ENCODE measurements at regions not wholly inside any gene's neighbourhood (a gene's known extent, or its start where the extent isn't known, plus 50 kb on each side); places are given as distances from the start of the nearest gene placed in this dataset.

DNA sequence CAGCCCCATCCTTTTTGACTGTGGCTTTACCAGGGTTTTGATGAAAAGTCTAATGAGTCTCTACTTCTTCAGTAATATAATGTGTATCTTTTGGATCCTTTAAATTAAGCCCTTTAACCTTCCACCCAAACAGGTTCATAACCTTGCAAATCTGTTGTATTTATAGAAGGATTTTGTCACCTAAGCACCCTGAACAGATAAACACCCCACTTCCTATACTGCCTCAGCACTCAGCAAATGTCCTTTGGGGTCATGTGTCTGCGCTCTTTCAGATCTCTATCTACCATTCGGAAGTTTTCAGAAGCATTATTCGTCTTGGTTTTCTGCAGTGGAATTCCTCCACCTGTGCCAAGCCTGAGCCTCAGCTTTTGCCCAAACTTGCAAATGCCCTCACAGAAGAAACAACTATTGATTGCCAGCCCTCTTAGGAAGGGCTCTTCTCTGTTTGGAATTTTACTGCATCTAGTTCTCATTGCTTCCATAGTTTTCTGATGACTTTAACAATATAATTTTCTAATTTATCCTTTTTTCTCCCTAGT, 214.8 kb upstream of the KCNJ16 start:
- no peak for DNase-seq (ENCODE audit: low read depth)
- H3K4me3 ChIP-seq (ENCODE audit: low read length), result no peak overlapping the region
- TF ChIP-seq, protein P1, sequence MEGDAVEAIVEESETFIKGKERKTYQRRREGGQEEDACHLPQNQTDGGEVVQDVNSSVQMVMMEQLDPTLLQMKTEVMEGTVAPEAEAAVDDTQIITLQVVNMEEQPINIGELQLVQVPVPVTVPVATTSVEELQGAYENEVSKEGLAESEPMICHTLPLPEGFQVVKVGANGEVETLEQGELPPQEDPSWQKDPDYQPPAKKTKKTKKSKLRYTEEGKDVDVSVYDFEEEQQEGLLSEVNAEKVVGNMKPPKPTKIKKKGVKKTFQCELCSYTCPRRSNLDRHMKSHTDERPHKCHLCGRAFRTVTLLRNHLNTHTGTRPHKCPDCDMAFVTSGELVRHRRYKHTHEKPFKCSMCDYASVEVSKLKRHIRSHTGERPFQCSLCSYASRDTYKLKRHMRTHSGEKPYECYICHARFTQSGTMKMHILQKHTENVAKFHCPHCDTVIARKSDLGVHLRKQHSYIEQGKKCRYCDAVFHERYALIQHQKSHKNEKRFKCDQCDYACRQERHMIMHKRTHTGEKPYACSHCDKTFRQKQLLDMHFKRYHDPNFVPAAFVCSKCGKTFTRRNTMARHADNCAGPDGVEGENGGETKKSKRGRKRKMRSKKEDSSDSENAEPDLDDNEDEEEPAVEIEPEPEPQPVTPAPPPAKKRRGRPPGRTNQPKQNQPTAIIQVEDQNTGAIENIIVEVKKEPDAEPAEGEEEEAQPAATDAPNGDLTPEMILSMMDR (conservative IDR thresholded peaks at IDR 0.05; ENCODE audit: low read depth, low read length), result no peak

DNA sequence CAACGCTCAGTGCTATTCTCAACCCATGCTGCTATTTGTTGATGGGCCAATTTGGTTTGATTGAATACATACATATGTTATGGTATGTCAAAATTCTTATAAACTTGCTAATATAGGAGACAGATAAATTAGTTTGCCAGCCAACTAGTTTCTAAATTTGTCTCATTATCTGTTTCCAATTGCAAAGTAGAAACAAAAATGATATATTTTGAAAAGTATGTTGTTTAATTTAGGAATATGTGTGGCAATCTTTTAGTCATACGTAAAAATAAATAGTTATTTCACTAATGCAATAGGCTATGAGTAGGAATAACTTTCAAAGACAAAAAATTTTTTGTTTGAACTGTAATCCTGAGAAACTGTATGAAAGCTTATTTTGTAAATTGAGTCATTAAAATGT, 210.6 kb upstream of the KCNJ16 start:
- no peak for DNase-seq (ENCODE audit: low read depth)
- TF ChIP-seq, protein P1 (conservative IDR thresholded peaks at IDR 0.05; ENCODE audit: low read depth, low read length), result no peak
- no peak overlapping the region for H3K4me3 ChIP-seq (ENCODE audit: low read length)

DNA sequence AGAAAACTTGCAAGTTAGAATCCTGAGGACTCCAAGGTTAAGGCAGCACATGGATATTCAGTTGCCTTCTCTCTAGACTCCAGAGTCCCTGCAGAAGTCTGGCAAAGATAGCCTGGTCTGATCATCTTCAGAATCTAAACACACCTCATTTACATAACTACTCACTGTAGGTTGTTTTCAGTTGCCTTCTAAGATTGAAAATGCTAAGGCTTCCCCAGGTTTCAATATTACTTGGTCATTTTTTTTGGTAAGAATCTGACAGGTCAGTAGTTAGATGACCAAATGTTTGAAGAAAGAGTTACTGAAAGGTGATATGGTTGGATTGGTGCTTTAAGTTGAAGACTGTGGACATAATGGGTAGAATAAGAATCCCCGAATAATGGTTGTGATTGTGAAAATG, 205.4 kb upstream of the KCNJ16 start:
- TF ChIP-seq, protein P1 (conservative IDR thresholded peaks at IDR 0.05; ENCODE audit: low read depth, low read length), result no peak
- no peak for DNase-seq (ENCODE audit: low read depth)
- no peak overlapping the region for H3K4me3 ChIP-seq (ENCODE audit: low read length)

DNA sequence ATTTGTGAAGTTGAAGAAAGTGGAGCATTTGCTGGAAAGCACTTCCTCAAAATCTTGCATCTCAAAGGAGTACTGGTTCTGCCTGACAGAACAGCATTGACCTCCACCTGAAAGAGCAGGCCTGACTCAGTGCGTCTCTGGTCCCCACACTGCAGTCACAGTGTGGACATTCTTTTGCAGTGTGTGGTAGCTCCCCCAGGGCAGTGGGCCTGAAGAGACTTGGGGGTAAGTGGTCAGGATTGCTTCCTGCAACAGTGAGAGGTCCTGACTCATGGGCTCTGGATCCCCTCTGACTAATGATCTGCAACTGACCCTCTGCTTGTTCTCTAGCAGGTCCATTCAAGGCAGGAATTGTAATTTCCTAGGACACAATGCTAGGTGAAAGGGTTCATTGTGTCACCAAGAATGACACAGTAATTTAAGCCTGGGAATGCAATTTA, 204.9 kb upstream of the KCNJ16 start:
- no peak overlapping the region for H3K4me3 ChIP-seq (ENCODE audit: low read length)
- peak; percentile 9 for DNase-seq (ENCODE audit: low read depth)
- TF ChIP-seq, protein P1 (conservative IDR thresholded peaks at IDR 0.05; ENCODE audit: low read depth, low read length), result no peak

DNA sequence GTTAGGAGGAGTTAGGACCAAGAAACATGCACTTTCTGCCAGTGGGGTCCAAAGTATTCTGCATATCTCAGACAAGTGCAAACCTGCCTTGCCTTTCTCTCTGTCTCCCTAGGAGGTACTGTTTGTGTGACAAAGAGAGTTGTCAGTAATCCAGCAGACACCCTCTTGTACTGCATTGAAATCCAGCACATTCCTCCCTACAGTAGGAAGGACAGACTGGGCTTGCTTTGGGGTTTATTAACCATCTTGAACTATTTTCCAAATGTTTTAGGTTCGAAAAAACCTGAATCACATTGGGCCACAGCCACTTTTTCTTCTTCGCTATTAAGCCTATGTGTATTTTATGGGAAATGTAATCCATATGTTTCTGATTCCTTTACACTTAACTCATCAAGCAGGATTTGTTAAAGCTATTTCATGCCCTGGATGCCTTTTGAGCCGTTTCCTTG, 204.2 kb upstream of the KCNJ16 start:
- peak; percentile 5 for DNase-seq (ENCODE audit: low read depth)
- H3K4me3 ChIP-seq (ENCODE audit: low read length), result no peak overlapping the region
- TF ChIP-seq, protein P1 (conservative IDR thresholded peaks at IDR 0.05; ENCODE audit: low read depth, low read length), result no peak

DNA sequence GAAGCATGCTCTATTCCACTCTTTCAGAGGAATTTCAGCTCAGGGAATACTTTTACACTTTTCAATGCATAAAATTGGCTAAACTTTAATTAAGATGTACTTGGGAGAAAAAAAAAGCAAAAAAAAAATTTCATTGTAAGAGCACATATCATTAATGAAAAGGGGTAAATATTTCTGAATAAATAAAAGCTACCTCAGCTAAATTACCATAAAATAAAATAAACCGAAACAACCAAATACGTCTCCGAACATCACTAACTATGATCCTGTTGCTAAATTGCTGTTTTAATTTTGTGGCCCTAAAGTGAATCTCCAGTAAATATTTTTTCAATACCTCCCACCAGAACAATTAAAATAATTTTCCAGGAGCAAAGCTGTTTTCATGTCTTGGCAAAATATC, 203.7 kb upstream of the KCNJ16 start:
- no peak for DNase-seq (ENCODE audit: low read depth)
- TF ChIP-seq, protein P1 (conservative IDR thresholded peaks at IDR 0.05; ENCODE audit: low read depth, low read length), result no peak
- H3K4me3 ChIP-seq (ENCODE audit: low read length), result no peak overlapping the region

DNA sequence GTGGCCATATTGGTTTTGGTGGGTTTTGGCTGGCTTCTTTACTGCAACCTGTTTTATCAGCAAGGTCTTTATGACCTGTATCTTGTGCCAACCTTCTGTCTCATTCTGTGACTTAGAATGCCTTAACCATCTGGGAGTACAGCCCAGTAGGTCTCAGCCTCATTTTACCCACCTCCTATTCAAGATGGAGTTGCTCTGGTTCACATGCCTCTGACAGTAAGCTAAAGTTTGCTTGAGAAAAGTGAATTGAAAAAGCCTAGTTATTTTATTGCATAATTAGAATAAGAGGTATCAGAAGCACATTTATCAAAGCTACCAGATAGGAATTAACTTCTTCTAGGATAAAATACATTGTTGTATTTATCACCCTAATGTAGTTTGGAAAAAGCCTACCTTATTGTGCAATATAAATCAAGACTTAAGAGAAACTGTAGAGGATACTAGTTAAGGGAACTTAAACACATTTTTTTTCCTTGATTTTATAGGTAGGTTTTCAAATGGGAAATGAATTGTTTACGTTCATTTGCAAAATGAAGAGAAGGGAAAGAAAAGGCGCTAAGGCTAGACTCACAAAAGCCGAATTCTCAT, 202.3 kb upstream of the KCNJ16 start:
- TF ChIP-seq, protein P1 (conservative IDR thresholded peaks at IDR 0.05; ENCODE audit: low read depth, low read length), result no peak
- no peak overlapping the region for H3K4me3 ChIP-seq (ENCODE audit: low read length)
- no peak for DNase-seq (ENCODE audit: low read depth)

Measured in retinal pigment epithelial cell (primary cell).